HG02571 (cell line): ENCODE measurements at regions not wholly inside any gene's neighbourhood (a gene's known extent, or its start where the extent isn't known, plus 50 kb on each side); places are given as distances from the start of the nearest gene placed in this dataset.

Source experiments
- ATAC-seq: cut with Tn5 transposase; IDR thresholded peaks from one replicate; pipeline ENCODE4 v1.9.1; 2021; ENCODE audit warnings: mild to moderate bottlenecking, moderate library complexity; ENCODE audit not compliant: unreplicated experiment

- ATAC-seq = no peak
Observed at GRCh38 chr22:47266329-47266728, 503.9 kb downstream of the TBC1D22A start.

GRCh38 chr22:47260551-47260950, 498.1 kb downstream of the TBC1D22A start:
- ATAC-seq = no peak

- ATAC-seq = no peak
Observed at GRCh38 chr22:47259990-47260389, 497.5 kb downstream of the TBC1D22A start.

GRCh38 chr22:47259049-47259448, 496.6 kb downstream of the TBC1D22A start:
- no peak for ATAC-seq

GRCh38 chr22:47257976-47258375, 495.5 kb downstream of the TBC1D22A start:
- ATAC-seq = no peak

GRCh38 chr22:47257566-47257965, 495.1 kb downstream of the TBC1D22A start:
- no peak for ATAC-seq

- no peak for ATAC-seq
Observed at GRCh38 chr22:47251911-47252310, 489.5 kb downstream of the TBC1D22A start.

- no peak for ATAC-seq
Observed at GRCh38 chr22:47250995-47251765, 488.7 kb downstream of the TBC1D22A start.

- ATAC-seq = no peak
Observed at GRCh38 chr22:47249370-47249928, 487.0 kb downstream of the TBC1D22A start.

GRCh38 chr22:47248925-47249324, 486.5 kb downstream of the TBC1D22A start:
- no peak for ATAC-seq

- no peak for ATAC-seq
Observed at GRCh38 chr22:47247579-47248240, 485.3 kb downstream of the TBC1D22A start.

- no peak for ATAC-seq
Observed at GRCh38 chr22:47245786-47246185, 483.3 kb downstream of the TBC1D22A start.

GRCh38 chr22:47245286-47245685, 482.8 kb downstream of the TBC1D22A start:
- ATAC-seq = no peak

- no peak for ATAC-seq
Observed at GRCh38 chr22:47240116-47240515, 477.7 kb downstream of the TBC1D22A start.

GRCh38 chr22:47239474-47239860, 477.0 kb downstream of the TBC1D22A start:
- ATAC-seq = no peak

GRCh38 chr22:47238690-47239473, 476.4 kb downstream of the TBC1D22A start:
- ATAC-seq = no peak

GRCh38 chr22:47237890-47238480, 475.5 kb downstream of the TBC1D22A start:
- no peak for ATAC-seq

GRCh38 chr22:47236718-47237117, 474.3 kb downstream of the TBC1D22A start:
- ATAC-seq = no peak

GRCh38 chr22:47236161-47236560, 473.7 kb downstream of the TBC1D22A start:
- ATAC-seq = no peak

- no peak for ATAC-seq
Observed at GRCh38 chr22:47233316-47234243, 471.1 kb downstream of the TBC1D22A start.
